H1 (cell line): ENCODE measurements at regions not wholly inside any gene's neighbourhood (a gene's known extent, or its start where the extent isn't known, plus 50 kb on each side); places are given as distances from the start of the nearest gene placed in this dataset.

Source experiments
- CTCF ChIA-PET: fragments of 300-600 bp; sonication (Branson Sonifier 250); formaldehyde crosslinking; loops from one replicate; lab custom pipeline; 2021; ENCODE audit not compliant: partially characterized antibody; lab: Charles Lee
- POLR2A ChIA-PET: fragments of 300-600 bp; sonication (Branson Sonifier 250); formaldehyde crosslinking; loops from one replicate; lab custom pipeline; 2021; ENCODE audit warnings: inconsistent platforms; ENCODE audit not compliant: partially characterized antibody; lab: Charles Lee
- DNase-seq, 2 experiments: peaks; one replicate each; pipeline versions ENCODE4 v3.0.0 to v3.0.0-alpha.2; 2010 to 2022; ENCODE audit warnings: low spot score in 2 of 2, low read depth in 1 of 2, mixed read lengths in 1 of 2
- FAIRE-seq: peaks from 2 replicates; lab custom pipeline; 2011; peaks lifted over from hg19 to GRCh38; lab: Jason Lieb, UNC
- H2AFZ ChIP-seq: 2 replicates; pipeline ENCODE4 v1.8.1; 2012; ENCODE audit warnings: low read length, inconsistent platforms
- H2AK5ac ChIP-seq: 2 replicates; pipeline ENCODE4 v1.6.1; 2013; ENCODE audit warnings: low read depth, low read length
- H2BK120ac ChIP-seq: replicated peaks from 2 replicates; pipeline ENCODE3; 2013; ENCODE audit warnings: low read depth, low read length, inconsistent platforms
- H2BK12ac ChIP-seq: 2 replicates; pipeline ENCODE4 v1.6.1; 2013; ENCODE audit warnings: low read depth, low read length
- H2BK15ac ChIP-seq: 2 replicates; pipeline ENCODE4 v1.6.1; 2013; ENCODE audit warnings: low read length
- H2BK20ac ChIP-seq: 2 replicates; pipeline ENCODE4 v1.6.1; 2013; ENCODE audit warnings: low read length
- H2BK5ac ChIP-seq: 2 replicates; pipeline ENCODE4 v1.6.1; 2013; ENCODE audit warnings: low read depth, low read length
- H3K14ac ChIP-seq: 2 replicates; pipeline ENCODE4 v1.6.1; 2013; ENCODE audit warnings: inconsistent platforms; ENCODE audit not compliant: insufficient read length
- H3K18ac ChIP-seq: 2 replicates; pipeline ENCODE4 v1.6.1; 2013; ENCODE audit warnings: low read length; ENCODE audit errors: extremely low read depth
- H3K23ac ChIP-seq: 2 replicates; pipeline ENCODE4 v1.6.1; 2013; ENCODE audit warnings: inconsistent platforms; ENCODE audit not compliant: insufficient read length
- H3K23me2 ChIP-seq: 2 replicates; pipeline ENCODE4 v1.6.1; 2013; ENCODE audit warnings: low read depth, low read length
- H3K27ac ChIP-seq: 2 replicates; pipeline ENCODE4 v1.6.1; 2011; ENCODE audit warnings: low read depth, low read length, inconsistent platforms
- H3K27me3 ChIP-seq, 4 experiments: replicated peaks in 1 of 4; 1 replicate in 1 of 4; 2 replicates in 3 of 4; pipeline versions ENCODE4 v1.6.1 to v1.8.1; 2011 to 2013; ENCODE audit warnings: low read length in 3 of 4, mild to moderate bottlenecking in 3 of 4, inconsistent platforms in 2 of 4, mixed read lengths in 2 of 4, moderate library complexity in 1 of 4; ENCODE audit not compliant: control insufficient read depth in 3 of 4, insufficient read depth in 3 of 4; ENCODE audit errors: extremely low read depth in 1 of 4
- H3K36me3 ChIP-seq, 4 experiments: 2 replicates each; pipeline versions ENCODE4 v1.6.1 to v1.8.1; 2011 to 2013; ENCODE audit warnings: mild to moderate bottlenecking in 4 of 4, low read length in 3 of 4, moderate library complexity in 2 of 4, control low read depth in 1 of 4, inconsistent platforms in 1 of 4; ENCODE audit not compliant: insufficient read depth in 4 of 4, control insufficient read depth in 2 of 4
- H3K4ac ChIP-seq: replicated peaks from 2 replicates; pipeline ENCODE3; 2013; ENCODE audit warnings: low read length, low read depth, mixed read lengths, inconsistent platforms; ENCODE audit not compliant: insufficient read length
- H3K4me1 ChIP-seq, 4 experiments: replicated peaks in 1 of 4; 1 replicate in 1 of 4; 2 replicates in 3 of 4; pipeline versions ENCODE4 v1.6.1 to v1.8.1; 2011 to 2013; ENCODE audit warnings: low read length in 3 of 4, inconsistent platforms in 2 of 4, mixed read lengths in 1 of 4; ENCODE audit not compliant: insufficient read depth in 4 of 4, control insufficient read depth in 3 of 4
- H3K4me2 ChIP-seq, 2 experiments: 2 replicates each; pipeline versions ENCODE4 v1.6.1 to v1.8.1; 2011 to 2013; ENCODE audit warnings: low read depth in 2 of 2, low read length in 2 of 2, control low read depth in 1 of 2, inconsistent platforms in 1 of 2, mild to moderate bottlenecking in 1 of 2; ENCODE audit not compliant: insufficient read depth in 1 of 2
- H3K4me3 ChIP-seq, 4 experiments: fragments of 200-600, 300-600 bp in 1 of 4; sonication (generic), shearing (Covaris generic), sonication (Bioruptor Twin) in 1 of 4; 2 replicates each; pipeline versions ENCODE4 v1.5.1 to v1.8.1; 2011 to 2016; ENCODE audit warnings: low read length in 4 of 4, low read depth in 3 of 4, control low read depth in 2 of 4, inconsistent platforms in 2 of 4, mild to moderate bottlenecking in 2 of 4, mixed read lengths in 1 of 4, moderate library complexity in 1 of 4; ENCODE audit not compliant: insufficient read depth in 2 of 4; ENCODE audit errors: extremely low read depth in 1 of 4
- H3K56ac ChIP-seq: replicated peaks from 2 replicates; pipeline ENCODE3; 2013; ENCODE audit warnings: low read depth, mild to moderate bottlenecking, mixed read lengths, low read length, inconsistent platforms; ENCODE audit not compliant: insufficient read length
- H3K79me1 ChIP-seq: 2 replicates; pipeline ENCODE4 v1.6.1; 2013; ENCODE audit warnings: low read depth, low read length, control low read depth
- H3K79me2 ChIP-seq, 2 experiments: 2 replicates each; pipeline versions ENCODE4 v1.6.1 to v1.8.1; 2012 to 2013; ENCODE audit warnings: low read length in 2 of 2, mild to moderate bottlenecking in 2 of 2, inconsistent platforms in 1 of 2; ENCODE audit not compliant: insufficient read depth in 2 of 2, control insufficient read depth in 1 of 2
- H3K9ac ChIP-seq, 4 experiments: replicated peaks in 1 of 4; 1 replicate in 1 of 4; 2 replicates in 3 of 4; pipeline versions ENCODE4 v1.6.1 to v1.8.1; 2011 to 2013; ENCODE audit warnings: low read depth in 3 of 4, low read length in 3 of 4, control low read depth in 2 of 4, mild to moderate bottlenecking in 2 of 4, moderate library complexity in 2 of 4, inconsistent platforms in 1 of 4; ENCODE audit errors: extremely low read depth in 1 of 4
- H3K9me3 ChIP-seq, 2 experiments: 2 replicates each; pipeline versions ENCODE4 v1.6.1 to v1.8.1; 2012 to 2013; ENCODE audit warnings: mild to moderate bottlenecking in 2 of 2, moderate library complexity in 2 of 2, control low read depth in 1 of 2, inconsistent platforms in 1 of 2, low read depth in 1 of 2, low read length in 1 of 2, mixed read lengths in 1 of 2; ENCODE audit not compliant: insufficient read depth in 2 of 2
- H4K20me1 ChIP-seq, 2 experiments: replicated peaks in 1 of 2; 2 replicates each; pipeline versions ENCODE3 to v1.8.1; 2011 to 2013; ENCODE audit warnings: inconsistent platforms in 2 of 2, low read length in 2 of 2, mild to moderate bottlenecking in 1 of 2; ENCODE audit not compliant: insufficient read depth in 2 of 2, control insufficient read depth in 1 of 2
- H4K5ac ChIP-seq: 2 replicates; pipeline ENCODE4 v1.6.1; 2013; ENCODE audit warnings: low read length, low read depth, mixed read lengths, inconsistent platforms; ENCODE audit not compliant: insufficient read length
- H4K8ac ChIP-seq: 2 replicates; pipeline ENCODE4 v1.8.0; 2013; ENCODE audit warnings: mild to moderate bottlenecking, moderate library complexity, low read length, inconsistent platforms; ENCODE audit not compliant: insufficient read depth; ENCODE audit errors: extremely low read depth
- H4K91ac ChIP-seq: replicated peaks from 2 replicates; pipeline ENCODE3; 2013; ENCODE audit warnings: low read length, mixed read lengths, inconsistent platforms; ENCODE audit not compliant: insufficient read length
- BACH1 ChIP-seq: IDR thresholded peaks from 2 replicates; pipeline ENCODE4 v1.6.1; 2012; ENCODE audit warnings: low read length, improper control_type of control experiment
- GABPA ChIP-seq: IDR thresholded peaks from 2 replicates; pipeline ENCODE4 v1.6.1; 2011; ENCODE audit warnings: mild to moderate bottlenecking, low read length, moderate library complexity, borderline replicate concordance; ENCODE audit not compliant: insufficient read depth
- RAD21 ChIP-seq, 2 experiments: IDR thresholded peaks in 1 of 2; conservative IDR thresholded peaks in 1 of 2; 2 replicates each; pipeline ENCODE4 v1.6.1; 2011; ENCODE audit warnings: low read depth in 2 of 2, low read length in 2 of 2, improper control_type of control experiment in 1 of 2, inconsistent platforms in 1 of 2, mild to moderate bottlenecking in 1 of 2, moderate library complexity in 1 of 2
- SP2 ChIP-seq: IDR thresholded peaks from 2 replicates; pipeline ENCODE4 v1.6.1; 2012; ENCODE audit warnings: mild to moderate bottlenecking, low read length, inconsistent platforms
- TEAD4 ChIP-seq: IDR thresholded peaks from 2 replicates; pipeline ENCODE4 v1.6.1; 2012; ENCODE audit warnings: low read depth, low read length, inconsistent platforms, mixed read lengths
- WGBS, 2 experiments: shearing (Covaris generic) in 1 of 2; methylation state at CpG; one replicate each; pipeline versions ENCODE4 v1.1.6 to v1.1.7; 2013 to 2015; ENCODE audit warnings: low lambda C conversion rate in 2 of 2, mixed read lengths in 2 of 2, inconsistent platforms in 1 of 2, low coverage in 1 of 2, missing lambda C conversion rate in 1 of 2; ENCODE audit not compliant: insufficient replicate concordance in 2 of 2, insufficient coverage in 1 of 2, insufficient read length in 1 of 2; ENCODE audit errors: extremely low coverage in 1 of 2, missing lambda C conversion rate in 1 of 2; 5-methylcytosine and 5-hydroxymethylcytosine counted together

- no peak overlapping the region for H3K56ac ChIP-seq
- H4K8ac ChIP-seq = no peak overlapping the region
- no peaks in the 10 kb centered on the region for H3K27me3 ChIP-seq
- no peak overlapping the region for H4K91ac ChIP-seq
- H3K18ac ChIP-seq = no peak overlapping the region
- no peak overlapping the region for H3K14ac ChIP-seq
- POLR2A ChIA-PET = no interaction called here
- WGBS, 2 experiments = 91% methylated on average over 2 of the region's 2 CpGs; no CpG with 5 or more reads in 1 of the 2 experiments
- H2BK20ac ChIP-seq = no peak overlapping the region
- no peaks in the 10 kb centered on the region for H3K79me2 ChIP-seq
- no peak for DNase-seq
- H3K23me2 ChIP-seq = no peaks in the 10 kb centered on the region
- no peak overlapping the region for H3K4ac ChIP-seq
- H2BK12ac ChIP-seq = no peak overlapping the region
- no peak overlapping the region for H3K9ac ChIP-seq
- H3K4me2 ChIP-seq = no peak overlapping the region
- H2BK5ac ChIP-seq = no peak overlapping the region
- H3K4me3 ChIP-seq = no peak overlapping the region
- H4K5ac ChIP-seq = no peak overlapping the region
- no peaks in the 10 kb centered on the region for H3K79me1 ChIP-seq
- FAIRE-seq = no peak
- no peaks in the 10 kb centered on the region for H3K9me3 ChIP-seq
- no peaks in the 10 kb centered on the region for H3K4me1 ChIP-seq
- H3K23ac ChIP-seq = no peak overlapping the region
- no peak overlapping the region for H2AK5ac ChIP-seq
- no peaks in the 10 kb centered on the region for H4K20me1 ChIP-seq
- H2AFZ ChIP-seq = no peak overlapping the region
- no peak overlapping the region for H2BK15ac ChIP-seq
- no peaks in the 10 kb centered on the region for H3K36me3 ChIP-seq
- H2BK120ac ChIP-seq = no peak overlapping the region
- H3K27ac ChIP-seq = no peak overlapping the region
- CTCF ChIA-PET = interaction anchor here (1.4 to 2.2 kb wide), 2 partner anchors 21 to 100 kb away, joined by 3 to 6 read pairs; no protein-coding TSS in a partner anchor
- no peak for TF ChIP-seq GABPA
- no peak for TF ChIP-seq RAD21 (IDR thresholded peaks at IDR 0.05 in 1 of 2, conservative IDR thresholded peaks at IDR 0.05 in 1 of 2; ENCODE audit: low read depth in 2 of 2, low read length in 2 of 2)
- no peak for TF ChIP-seq BACH1
- TF ChIP-seq TEAD4 = no peak
- no peak for TF ChIP-seq SP2
Measured at GRCh38 chr2:134788417-134788816, 50.0 kb upstream of the ACMSD start.
